Activated T-helper 2 cell treated with anti-CD3 and anti-CD28 coated beads, Interferon-gamma antibody, Interleukin-2, Interleukin-4, amounts not matched to agents 10 μg/mL and 5 μg/mL and 100 μg/mL, durations not matched to agents 14 hours and 24 hours and 36 hours (primary cell): ENCODE measurements at regions not wholly inside any gene's neighbourhood (a gene's known extent, or its start where the extent isn't known, plus 50 kb on each side); places are given as distances from the start of the nearest gene placed in this dataset.

Experiments
- DNase-seq: peaks from one replicate; pipeline ENCODE4 v3.0.0; 2021; ENCODE audit warnings: low spot score
- H3K27ac Mint-ChIP-seq: one replicate; pipeline ENCODE4 v1.8.0; 2021; ENCODE audit warnings: mixed read lengths
- H3K27me3 Mint-ChIP-seq: one replicate; pipeline ENCODE4 v1.8.0; 2021; ENCODE audit warnings: low read depth, mixed read lengths
- H3K36me3 Mint-ChIP-seq: one replicate; pipeline ENCODE4 v1.8.0; 2021; ENCODE audit warnings: low read depth, mixed read lengths
- H3K4me1 Mint-ChIP-seq: one replicate; pipeline ENCODE4 v1.8.0; 2021; ENCODE audit warnings: low read depth, mixed read lengths
- H3K4me3 Mint-ChIP-seq: one replicate; pipeline ENCODE4 v1.8.0; 2021; ENCODE audit warnings: low read depth, mild to moderate bottlenecking, moderate library complexity, mixed read lengths
- H3K9me3 Mint-ChIP-seq: one replicate; pipeline ENCODE4 v1.8.0; 2021; ENCODE audit warnings: mixed read lengths
- intact Hi-C: fragments of 100-400 bp; cut with micrococcal nuclease; formaldehyde crosslinking; loops from one replicate; pipeline ENCODE4 v1.15.1; 2023

- no peaks in the 10 kb centered on the region for H3K36me3 Mint-ChIP-seq
- H3K27ac Mint-ChIP-seq: no peak overlapping the region
- intact Hi-C loops: no loop called here
- no peaks in the 10 kb centered on the region for H3K27me3 Mint-ChIP-seq
- DNase-seq: no peak
- no peaks in the 10 kb centered on the region for H3K4me1 Mint-ChIP-seq
- no peaks in the 10 kb centered on the region for H3K9me3 Mint-ChIP-seq
- H3K4me3 Mint-ChIP-seq: no peak overlapping the region
Observed at GRCh38 chr7:144969787-144970186, 133.9 kb upstream of the TPK1 start.

GRCh38 chr7:144960763-144961162 is 124.9 kb upstream of the TPK1 start:
- intact Hi-C loops: no loop called here
- no peak overlapping the region for H3K27ac Mint-ChIP-seq
- H3K27me3 Mint-ChIP-seq: no peaks in the 10 kb centered on the region
- no peaks in the 10 kb centered on the region for H3K4me1 Mint-ChIP-seq
- H3K4me3 Mint-ChIP-seq: no peak overlapping the region
- no peaks in the 10 kb centered on the region for H3K9me3 Mint-ChIP-seq
- no peaks in the 10 kb centered on the region for H3K36me3 Mint-ChIP-seq
- DNase-seq: no peak

- H3K4me1 Mint-ChIP-seq: no peaks in the 10 kb centered on the region
- no peaks in the 10 kb centered on the region for H3K36me3 Mint-ChIP-seq
- intact Hi-C loops: no loop called here
- no peaks in the 10 kb centered on the region for H3K27me3 Mint-ChIP-seq
- H3K9me3 Mint-ChIP-seq: no peaks in the 10 kb centered on the region
- H3K27ac Mint-ChIP-seq: no peak overlapping the region
- H3K4me3 Mint-ChIP-seq: no peak overlapping the region
- DNase-seq: no peak
Observed at GRCh38 chr7:144957998-144958397, 122.1 kb upstream of the TPK1 start.

GRCh38 chr7:144955422-144955821 is 119.6 kb upstream of the TPK1 start:
- Mint-ChIP-seq H3K9me3 (no peaks in the 10 kb centered on the region), H3K27me3 (no peaks in the 10 kb centered on the region), H3K36me3 (no peaks in the 10 kb centered on the region), H3K4me3 (no peak overlapping the region), H3K4me1 (no peaks in the 10 kb centered on the region), H3K27ac (no peak overlapping the region)
- no peak for DNase-seq
- intact Hi-C loops: no loop called here

GRCh38 chr7:144941127-144941526 is 105.3 kb upstream of the TPK1 start:
- H3K36me3 Mint-ChIP-seq: no peaks in the 10 kb centered on the region
- H3K4me1 Mint-ChIP-seq: no peaks in the 10 kb centered on the region
- peaks cover 3% of the 10 kb centered on the region for H3K27me3 Mint-ChIP-seq
- intact Hi-C loops: no loop called here
- no peak overlapping the region for H3K27ac Mint-ChIP-seq
- H3K9me3 Mint-ChIP-seq: no peaks in the 10 kb centered on the region
- no peak overlapping the region for H3K4me3 Mint-ChIP-seq
- no peak for DNase-seq

GRCh38 chr7:144937199-144937598 is 101.3 kb upstream of the TPK1 start:
- Mint-ChIP-seq H3K9me3 (no peaks in the 10 kb centered on the region), H3K27ac (no peak overlapping the region), H3K4me1 (no peaks in the 10 kb centered on the region), H3K27me3 (peaks cover 3% of the 10 kb centered on the region), H3K36me3 (no peaks in the 10 kb centered on the region), H3K4me3 (no peak overlapping the region)
- no peak for DNase-seq
- intact Hi-C loops: loop anchor here (10.0 kb wide), 1 partner anchor 202 kb away; no protein-coding TSS in a partner anchor

- no peak overlapping the region for H3K27ac Mint-ChIP-seq
- H3K36me3 Mint-ChIP-seq: no peaks in the 10 kb centered on the region
- peaks cover 3% of the 10 kb centered on the region for H3K27me3 Mint-ChIP-seq
- H3K9me3 Mint-ChIP-seq: no peaks in the 10 kb centered on the region
- no peaks in the 10 kb centered on the region for H3K4me1 Mint-ChIP-seq
- H3K4me3 Mint-ChIP-seq: no peak overlapping the region
- DNase-seq: no peak
- intact Hi-C loops: loop anchor here (10.0 kb wide), 1 partner anchor 202 kb away; no protein-coding TSS in a partner anchor
Observed at GRCh38 chr7:144936314-144936713, 100.5 kb upstream of the TPK1 start.

- Mint-ChIP-seq H3K4me3 (no peak overlapping the region), H3K27me3 (no peaks in the 10 kb centered on the region), H3K4me1 (peaks cover 3% of the 10 kb centered on the region), H3K9me3 (no peaks in the 10 kb centered on the region), H3K27ac (no peak overlapping the region), H3K36me3 (no peaks in the 10 kb centered on the region)
- intact Hi-C loops: no loop called here
- DNase-seq: no peak
Observed at GRCh38 chr7:144910411-144910810, 74.6 kb upstream of the TPK1 start.

GRCh38 chr7:144908943-144909556 is 73.2 kb upstream of the TPK1 start:
- Mint-ChIP-seq H3K27ac (no peak overlapping the region), H3K27me3 (no peaks in the 10 kb centered on the region), H3K9me3 (no peaks in the 10 kb centered on the region), H3K4me1 (peaks cover 3% of the 10 kb centered on the region), H3K36me3 (no peaks in the 10 kb centered on the region), H3K4me3 (no peak overlapping the region)
- intact Hi-C loops: no loop called here
- no peak for DNase-seq

- DNase-seq: no peak
- no peaks in the 10 kb centered on the region for H3K27me3 Mint-ChIP-seq
- H3K4me3 Mint-ChIP-seq: no peak overlapping the region
- no peaks in the 10 kb centered on the region for H3K9me3 Mint-ChIP-seq
- H3K4me1 Mint-ChIP-seq: peaks cover 3% of the 10 kb centered on the region
- intact Hi-C loops: no loop called here
- no peaks in the 10 kb centered on the region for H3K36me3 Mint-ChIP-seq
- no peak overlapping the region for H3K27ac Mint-ChIP-seq
Observed at GRCh38 chr7:144908324-144908723, 72.5 kb upstream of the TPK1 start.

GRCh38 chr7:144907577-144907976 is 71.7 kb upstream of the TPK1 start:
- Mint-ChIP-seq H3K9me3 (no peaks in the 10 kb centered on the region), H3K36me3 (no peaks in the 10 kb centered on the region), H3K4me3 (no peak overlapping the region), H3K27me3 (no peaks in the 10 kb centered on the region), H3K27ac (no peak overlapping the region), H3K4me1 (peaks cover 3% of the 10 kb centered on the region)
- intact Hi-C loops: no loop called here
- no peak for DNase-seq

GRCh38 chr7:144903201-144903600 is 67.3 kb upstream of the TPK1 start:
- intact Hi-C loops: no loop called here
- no peaks in the 10 kb centered on the region for H3K36me3 Mint-ChIP-seq
- H3K9me3 Mint-ChIP-seq: no peaks in the 10 kb centered on the region
- no peak overlapping the region for H3K4me3 Mint-ChIP-seq
- no peak overlapping the region for H3K27ac Mint-ChIP-seq
- no peaks in the 10 kb centered on the region for H3K27me3 Mint-ChIP-seq
- peaks cover 1% of the 10 kb centered on the region for H3K4me1 Mint-ChIP-seq
- DNase-seq: no peak

- no peak for DNase-seq
- Mint-ChIP-seq H3K27me3 (peaks cover 3% of the 10 kb centered on the region), H3K9me3 (no peaks in the 10 kb centered on the region), H3K4me1 (no peaks in the 10 kb centered on the region), H3K4me3 (no peak overlapping the region), H3K36me3 (no peaks in the 10 kb centered on the region), H3K27ac (no peak overlapping the region)
- intact Hi-C loops: no loop called here
Observed at GRCh38 chr7:144892761-144893160, 56.9 kb upstream of the TPK1 start.
